PC-9 (cell line): ENCODE measurements at regions not wholly inside any gene's neighbourhood (a gene's known extent, or its start where the extent isn't known, plus 50 kb on each side); places are given as distances from the start of the nearest gene placed in this dataset.

Experiments used
- EZH2 ChIP-seq: fragments of 200-600 bp; sonication (generic); IDR thresholded peaks from 2 replicates; pipeline ENCODE4 v1.8.0; 2017; ENCODE audit warnings: antibody characterized with exemption, low read depth
- TF ChIP-seq, protein P1 (sequence below): fragments of 200-600 bp; sonication (generic); conservative IDR thresholded peaks from 2 replicates; pipeline ENCODE4 v1.6.1; 2017; ENCODE audit warnings: mixed run types, antibody characterized with exemption, mild to moderate bottlenecking, moderate library complexity

DNA sequence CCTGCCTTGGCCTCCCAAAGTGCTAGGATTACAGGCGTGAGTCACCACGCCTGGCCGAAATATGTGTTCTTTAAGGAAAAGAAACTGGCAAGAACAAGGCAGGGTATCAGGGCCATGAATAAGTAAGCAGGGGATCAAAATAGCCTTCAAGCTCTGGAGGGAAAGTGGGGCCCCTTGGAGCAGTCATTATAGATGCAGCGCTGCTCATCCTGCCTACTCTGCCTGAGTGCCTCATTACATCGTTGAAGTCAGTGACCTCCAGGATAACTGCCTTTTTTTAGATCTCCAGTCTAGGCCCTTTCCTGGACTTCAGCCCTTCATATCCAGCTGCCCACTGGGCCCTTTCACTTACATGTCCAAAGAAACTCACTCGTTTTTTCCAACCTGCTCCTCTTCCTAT, 69.8 kb upstream of the PPM1B start:
- TF ChIP-seq, protein P1, sequence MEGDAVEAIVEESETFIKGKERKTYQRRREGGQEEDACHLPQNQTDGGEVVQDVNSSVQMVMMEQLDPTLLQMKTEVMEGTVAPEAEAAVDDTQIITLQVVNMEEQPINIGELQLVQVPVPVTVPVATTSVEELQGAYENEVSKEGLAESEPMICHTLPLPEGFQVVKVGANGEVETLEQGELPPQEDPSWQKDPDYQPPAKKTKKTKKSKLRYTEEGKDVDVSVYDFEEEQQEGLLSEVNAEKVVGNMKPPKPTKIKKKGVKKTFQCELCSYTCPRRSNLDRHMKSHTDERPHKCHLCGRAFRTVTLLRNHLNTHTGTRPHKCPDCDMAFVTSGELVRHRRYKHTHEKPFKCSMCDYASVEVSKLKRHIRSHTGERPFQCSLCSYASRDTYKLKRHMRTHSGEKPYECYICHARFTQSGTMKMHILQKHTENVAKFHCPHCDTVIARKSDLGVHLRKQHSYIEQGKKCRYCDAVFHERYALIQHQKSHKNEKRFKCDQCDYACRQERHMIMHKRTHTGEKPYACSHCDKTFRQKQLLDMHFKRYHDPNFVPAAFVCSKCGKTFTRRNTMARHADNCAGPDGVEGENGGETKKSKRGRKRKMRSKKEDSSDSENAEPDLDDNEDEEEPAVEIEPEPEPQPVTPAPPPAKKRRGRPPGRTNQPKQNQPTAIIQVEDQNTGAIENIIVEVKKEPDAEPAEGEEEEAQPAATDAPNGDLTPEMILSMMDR = no peak
- no peak for TF ChIP-seq EZH2
